Cardiac fibroblast (primary cell): ENCODE measurements at regions not wholly inside any gene's neighbourhood (a gene's known extent, or its start where the extent isn't known, plus 50 kb on each side); places are given as distances from the start of the nearest gene placed in this dataset.

ENCODE experiments used
- DNase-seq, 2 donors: peaks; one replicate each; pipeline versions ENCODE4 v3.0.0 to v3.0.0-alpha.2; 2010; ENCODE audit warnings: low read depth in 2 of 2
- H3K4me3 ChIP-seq, 2 donors: replicated peaks in 1 of 2; 1 replicate in 1 of 2; 2 replicates in 1 of 2; pipeline ENCODE4 v1.5.1; 2011; ENCODE audit warnings: low read depth in 2 of 2, low read length in 2 of 2, mild to moderate bottlenecking in 2 of 2, moderate library complexity in 1 of 2
- TF ChIP-seq, protein P1 (sequence below): IDR thresholded peaks from one replicate; pipeline ENCODE4 v1.5.1; 2011; ENCODE audit warnings: low read depth, mild to moderate bottlenecking, low read length, inconsistent platforms

DNA sequence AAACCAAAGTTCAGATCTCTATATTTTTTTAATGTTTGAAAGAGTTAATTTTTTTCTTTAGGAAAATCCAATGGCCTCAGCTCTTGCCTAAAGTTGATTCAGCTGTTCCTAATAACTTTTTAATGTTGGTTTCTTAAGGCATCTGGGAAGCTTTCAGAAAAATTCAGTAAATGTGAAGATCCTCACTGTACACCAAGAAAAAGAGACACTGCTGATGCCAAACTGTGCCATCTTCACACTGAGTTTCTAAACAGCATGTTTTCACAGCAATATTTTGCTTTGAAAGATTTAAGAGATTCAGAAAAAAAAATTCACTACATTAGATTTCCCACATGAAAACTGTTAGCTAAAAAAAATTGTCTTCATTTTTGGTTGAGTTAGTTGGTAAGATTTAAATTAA lies 249.4 kb downstream of the NEBL start:
- TF ChIP-seq, protein P1, sequence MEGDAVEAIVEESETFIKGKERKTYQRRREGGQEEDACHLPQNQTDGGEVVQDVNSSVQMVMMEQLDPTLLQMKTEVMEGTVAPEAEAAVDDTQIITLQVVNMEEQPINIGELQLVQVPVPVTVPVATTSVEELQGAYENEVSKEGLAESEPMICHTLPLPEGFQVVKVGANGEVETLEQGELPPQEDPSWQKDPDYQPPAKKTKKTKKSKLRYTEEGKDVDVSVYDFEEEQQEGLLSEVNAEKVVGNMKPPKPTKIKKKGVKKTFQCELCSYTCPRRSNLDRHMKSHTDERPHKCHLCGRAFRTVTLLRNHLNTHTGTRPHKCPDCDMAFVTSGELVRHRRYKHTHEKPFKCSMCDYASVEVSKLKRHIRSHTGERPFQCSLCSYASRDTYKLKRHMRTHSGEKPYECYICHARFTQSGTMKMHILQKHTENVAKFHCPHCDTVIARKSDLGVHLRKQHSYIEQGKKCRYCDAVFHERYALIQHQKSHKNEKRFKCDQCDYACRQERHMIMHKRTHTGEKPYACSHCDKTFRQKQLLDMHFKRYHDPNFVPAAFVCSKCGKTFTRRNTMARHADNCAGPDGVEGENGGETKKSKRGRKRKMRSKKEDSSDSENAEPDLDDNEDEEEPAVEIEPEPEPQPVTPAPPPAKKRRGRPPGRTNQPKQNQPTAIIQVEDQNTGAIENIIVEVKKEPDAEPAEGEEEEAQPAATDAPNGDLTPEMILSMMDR, result no peak
- no peak overlapping the region for H3K4me3 ChIP-seq
- DNase-seq, result no peak

DNA sequence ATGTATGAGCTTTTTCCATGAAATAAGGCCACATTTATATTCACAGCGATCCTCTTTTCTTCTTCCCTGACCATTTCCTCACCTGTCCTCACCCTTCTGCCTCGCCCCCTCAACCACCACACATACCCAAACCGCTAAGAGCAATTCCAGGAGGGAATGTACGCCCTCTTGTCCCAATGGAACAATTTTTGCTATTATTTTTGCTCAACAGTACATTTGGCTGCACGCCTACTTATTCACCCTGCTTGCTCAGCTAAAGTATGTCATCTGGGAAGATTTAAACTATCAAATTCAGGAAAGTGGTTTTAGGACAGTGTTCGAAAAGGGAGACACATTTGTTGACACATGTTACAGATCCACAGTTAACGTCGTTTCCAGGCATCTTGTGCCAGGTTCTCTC lies 252.7 kb downstream of the NEBL start:
- TF ChIP-seq, protein P1, result no peak
- H3K4me3 ChIP-seq, result no peak overlapping the region
- no peak for DNase-seq

DNA sequence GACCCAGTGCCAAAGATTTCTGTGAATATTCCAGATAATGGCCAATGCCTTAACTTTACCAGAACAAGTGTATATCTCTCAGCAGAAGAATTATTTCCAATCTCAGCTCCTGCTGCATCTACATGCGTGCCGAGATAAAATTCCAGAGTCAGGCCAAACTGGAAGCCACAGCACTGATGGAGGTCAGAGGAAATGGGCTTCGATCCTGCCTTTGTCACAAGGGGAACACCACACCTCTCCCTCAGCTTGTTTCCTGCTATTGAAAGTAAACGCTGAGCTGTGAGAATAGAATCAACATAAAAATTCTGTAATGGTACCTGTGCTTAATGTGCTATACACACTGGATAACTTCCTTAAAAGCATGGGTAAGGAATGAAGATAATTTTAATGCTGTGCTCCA lies 255.5 kb downstream of the NEBL start:
- no peak for DNase-seq
- TF ChIP-seq, protein P1, result no peak
- no peak overlapping the region for H3K4me3 ChIP-seq

DNA sequence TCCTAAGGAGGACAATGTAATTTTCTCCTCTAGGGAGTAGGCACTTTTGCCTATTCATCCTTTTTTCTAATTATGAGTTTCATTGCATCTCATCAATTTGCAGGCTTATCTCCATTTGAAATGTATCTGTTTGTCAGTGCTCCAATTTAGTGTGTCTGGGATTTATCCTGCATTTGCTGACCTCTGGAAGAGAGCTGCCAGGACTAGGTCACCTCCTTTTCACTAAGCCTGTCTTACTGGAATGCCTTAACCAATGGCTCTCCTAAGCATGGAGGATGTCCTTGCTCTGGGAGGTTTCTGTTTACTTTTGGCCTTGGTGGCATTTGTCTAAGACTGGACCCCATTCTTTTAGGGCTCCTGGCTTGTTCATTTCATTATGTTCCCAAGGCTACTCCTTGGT lies 261.5 kb downstream of the NEBL start:
- DNase-seq, result no peak
- no peak overlapping the region for H3K4me3 ChIP-seq
- TF ChIP-seq, protein P1, result no peak

DNA sequence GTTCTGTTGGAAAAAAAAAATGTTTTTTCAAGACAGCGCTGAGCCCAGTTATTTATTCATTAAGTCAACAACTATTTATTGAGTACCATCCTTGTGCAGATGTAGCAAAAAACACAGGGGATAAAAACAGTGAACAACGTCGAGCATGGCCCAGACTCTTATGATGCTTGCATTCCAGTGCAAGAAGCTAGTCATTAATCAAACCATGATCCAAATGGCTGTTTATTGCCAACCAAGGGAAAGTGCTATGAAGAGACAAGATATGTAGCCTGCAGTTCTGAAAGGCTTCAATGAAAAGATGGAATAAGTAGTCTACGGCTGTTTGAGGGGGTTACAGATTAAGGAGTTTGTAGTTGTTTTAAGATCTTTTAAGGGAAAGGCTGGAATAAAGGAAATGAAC lies 262.3 kb downstream of the NEBL start:
- TF ChIP-seq, protein P1, result no peak
- DNase-seq, result no peak
- H3K4me3 ChIP-seq, result no peak overlapping the region

DNA sequence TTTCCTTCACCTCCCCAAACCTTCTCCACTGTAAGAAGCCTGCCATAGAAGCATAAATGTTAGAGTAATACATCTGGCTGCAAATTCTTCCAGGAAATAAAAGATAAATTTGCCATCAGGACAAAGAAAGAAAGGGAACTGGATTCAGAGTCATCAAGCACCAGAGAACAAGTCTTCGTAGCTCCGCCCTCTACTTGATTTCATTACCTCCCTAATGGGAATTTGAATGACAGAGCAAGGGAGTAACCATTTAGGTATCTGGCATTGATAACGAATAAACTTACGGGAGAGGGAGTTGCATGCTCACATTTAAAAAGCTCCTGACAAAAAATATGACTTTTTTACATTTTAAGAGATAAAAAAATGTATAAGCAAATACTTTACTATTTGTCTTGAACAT lies 263.4 kb downstream of the NEBL start:
- DNase-seq, result no peak
- TF ChIP-seq, protein P1, result no peak
- H3K4me3 ChIP-seq, result no peak overlapping the region

DNA sequence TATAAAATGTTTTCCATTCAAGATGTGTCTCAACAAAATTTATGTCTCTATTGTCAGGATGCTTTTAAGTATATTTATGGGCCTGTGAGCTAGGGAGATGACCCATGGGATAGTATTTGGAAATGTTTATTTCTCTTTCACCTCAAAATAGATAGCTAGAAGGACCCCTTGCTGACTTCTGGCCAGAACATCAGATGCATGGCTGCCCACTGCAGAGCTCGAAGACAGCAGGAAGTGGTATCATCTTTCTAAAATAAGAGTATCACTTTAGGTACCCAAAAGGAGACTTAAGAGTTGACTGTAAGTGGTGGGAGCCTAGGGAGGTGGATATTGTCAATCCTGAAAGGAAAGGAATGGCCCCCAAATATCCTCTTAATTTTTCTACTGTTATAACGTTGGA lies 264.4 kb downstream of the NEBL start:
- TF ChIP-seq, protein P1, result no peak
- no peak overlapping the region for H3K4me3 ChIP-seq
- DNase-seq, result no peak
